A673 (cell line): ENCODE measurements at regions not wholly inside any gene's neighbourhood (a gene's known extent, or its start where the extent isn't known, plus 50 kb on each side); places are given as distances from the start of the nearest gene placed in this dataset.

Experiments
- CTCF ChIP-seq: fragments of 300-800, 200-600 bp; sonication (generic); conservative IDR thresholded peaks from 2 replicates; pipeline ENCODE4 v1.5.1; 2017; ENCODE audit warnings: low read depth, mild to moderate bottlenecking, antibody characterized with exemption, low read length, moderate library complexity, mixed read lengths
- EZH2 ChIP-seq: fragments of 200-600 bp; sonication (generic); IDR thresholded peaks from 2 replicates; pipeline ENCODE4 v1.6.1; 2017; ENCODE audit warnings: borderline replicate concordance, low read depth, mild to moderate bottlenecking, mixed read lengths, antibody characterized with exemption, low read length; ENCODE audit not compliant: poor library complexity, severe bottlenecking

- TF ChIP-seq CTCF (no peak), EZH2 (no peak)
These were observed 164.7 kb downstream of the SCP2D1 start for GRCh38 chr20:18978311-18978710.
